HG03565 (cell line): ENCODE measurements at regions not wholly inside any gene's neighbourhood (a gene's known extent, or its start where the extent isn't known, plus 50 kb on each side); places are given as distances from the start of the nearest gene placed in this dataset.
A peak's percentile ranks its signal among the peaks of the same experiment; 100 is the strongest.
"Not testable (repeated sequence)": the region's sequence is repeated elsewhere in the genome, so short reads cannot be mapped to it uniquely, and the experiment has no call there.

Source experiments
- ATAC-seq: cut with Tn5 transposase; IDR thresholded peaks from one replicate; pipeline ENCODE4 v1.9.1; 2021; ENCODE audit warnings: mild to moderate bottlenecking, moderate library complexity; ENCODE audit not compliant: unreplicated experiment

DNA sequence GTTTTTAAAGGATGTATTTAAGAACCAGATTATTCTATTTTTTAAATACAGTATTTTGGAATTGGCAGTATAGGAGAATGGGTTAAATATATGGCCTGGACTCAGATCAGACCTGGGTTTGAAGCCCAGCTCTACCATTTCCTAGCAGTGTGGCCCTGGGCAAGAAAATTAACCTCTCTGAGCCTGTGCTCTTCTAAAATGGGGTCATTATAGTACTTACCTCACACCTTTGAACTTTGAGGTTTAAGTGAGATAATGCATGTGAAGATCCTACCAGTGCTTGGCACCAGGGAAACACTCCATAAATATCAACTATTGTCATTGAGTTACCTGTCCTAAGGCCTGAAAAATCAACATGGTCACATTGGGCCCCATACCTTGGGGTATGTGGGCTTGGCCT is 93.4 kb upstream of the WSB1 start:
- ATAC-seq: no peak

DNA sequence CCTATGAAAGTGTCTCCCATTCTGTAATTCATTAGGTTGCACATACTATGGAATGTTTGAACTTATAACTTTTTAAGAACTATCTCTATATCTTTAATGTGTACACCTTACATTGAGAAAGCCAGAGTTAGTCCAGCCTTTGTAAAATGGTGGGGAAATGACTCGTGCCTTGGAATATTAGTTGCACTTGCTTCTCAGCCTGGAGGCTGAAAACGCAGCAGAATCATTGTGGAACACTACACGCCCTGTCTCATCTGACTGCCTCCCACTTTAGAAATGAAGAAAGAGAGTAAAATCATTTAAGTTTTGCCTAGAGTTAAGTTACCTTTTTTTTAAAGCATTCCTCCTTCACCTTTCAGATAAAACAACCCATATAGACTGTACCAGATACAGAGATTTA is 90.7 kb upstream of the WSB1 start:
- no peak for ATAC-seq

DNA sequence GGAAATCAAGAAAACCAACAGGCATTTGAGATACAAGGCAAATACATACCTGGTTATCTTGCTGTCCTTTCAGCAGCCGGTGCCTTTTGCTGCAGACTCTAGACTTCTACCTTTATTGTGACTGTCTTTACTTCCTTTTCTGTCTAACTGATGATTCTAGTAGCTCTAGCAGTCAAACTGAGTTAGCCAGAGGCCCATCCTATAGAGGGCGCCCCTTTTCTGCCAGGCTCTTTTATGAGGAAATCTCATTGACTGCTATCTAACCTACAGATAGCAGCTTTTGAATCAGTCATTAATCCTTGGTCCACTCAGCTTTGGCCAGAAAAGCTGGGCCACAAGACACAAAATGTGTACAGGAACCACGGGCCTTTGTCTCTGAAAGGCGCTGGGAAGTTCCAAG is 87.5 kb upstream of the WSB1 start:
- no peak for ATAC-seq

DNA sequence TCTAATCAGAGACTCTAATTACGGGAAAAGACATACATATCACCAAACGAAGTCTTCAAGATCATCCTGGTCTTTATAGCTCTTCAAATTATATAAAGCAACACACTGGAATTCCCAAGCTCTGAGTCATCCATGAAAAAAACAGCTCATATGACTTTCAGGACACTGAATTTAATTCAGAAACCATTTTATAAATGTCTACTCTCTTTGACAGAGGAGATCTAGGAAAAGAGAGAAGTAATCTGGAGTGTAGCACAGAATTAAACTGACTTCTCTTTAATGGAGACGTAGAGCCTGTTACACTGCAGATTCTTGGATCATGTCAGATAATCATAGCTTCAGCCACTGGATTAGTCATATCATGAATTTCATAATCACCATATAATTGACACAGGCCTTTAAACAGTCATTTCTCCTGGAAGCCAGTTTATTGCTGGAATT is 86.8 kb upstream of the WSB1 start:
- no peak for ATAC-seq

DNA sequence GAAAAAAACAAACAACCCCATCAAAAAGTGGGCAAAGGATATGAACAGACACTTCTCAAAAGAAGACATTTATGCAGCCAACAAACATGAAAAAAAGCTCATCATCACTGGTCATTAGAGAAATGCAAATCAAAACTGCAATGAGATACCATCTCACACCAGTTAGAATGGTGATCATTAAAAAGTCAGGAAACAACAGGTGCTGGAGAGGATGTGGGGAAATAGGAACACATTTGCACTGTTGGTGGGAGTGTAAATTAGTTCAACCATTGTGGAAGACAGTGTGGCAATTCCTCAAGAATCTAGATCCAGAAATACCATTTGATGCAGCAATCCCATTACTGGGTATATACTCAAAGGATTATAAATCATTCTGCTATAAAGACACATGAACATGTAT is 85.5 kb upstream of the WSB1 start:
- ATAC-seq: not testable (repeated sequence)

DNA sequence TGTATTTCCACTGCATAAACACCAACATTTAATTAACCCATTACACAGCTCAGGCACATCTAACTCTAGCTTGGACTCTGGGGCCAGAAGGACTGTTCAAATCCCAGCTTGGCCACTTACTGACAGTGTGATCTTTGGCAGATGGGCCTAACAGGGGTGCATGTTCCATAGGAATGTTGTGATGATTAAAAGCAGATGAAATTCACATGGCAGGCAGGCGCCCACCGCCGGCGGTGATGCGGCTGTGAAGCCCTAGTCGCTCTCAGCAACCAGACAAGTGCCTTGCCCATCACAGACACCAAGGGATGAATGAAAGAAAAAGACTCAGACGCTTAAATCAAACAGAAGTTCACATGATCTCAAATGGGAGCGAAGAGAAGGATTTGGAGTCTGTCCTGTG is 84.6 kb upstream of the WSB1 start:
- ATAC-seq: no peak

DNA sequence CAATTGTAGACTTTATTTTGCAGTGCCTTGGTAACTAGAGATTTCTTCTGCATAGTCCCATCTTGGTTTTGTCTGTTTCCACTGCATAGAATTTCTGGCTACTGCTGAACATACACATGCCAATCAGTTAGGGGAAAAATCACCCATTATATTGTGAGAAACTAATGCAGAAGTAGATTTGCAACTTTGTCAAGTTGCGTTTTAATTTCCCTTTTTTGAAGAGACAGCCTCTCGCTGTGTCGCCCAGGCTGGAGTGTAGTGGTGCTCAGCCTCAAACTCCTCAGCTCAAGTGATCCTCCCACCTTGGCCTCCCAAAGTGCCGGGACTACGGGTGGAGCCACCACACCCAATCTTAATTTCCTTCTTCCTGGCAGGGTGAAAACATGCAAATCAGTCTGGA is 83.1 kb upstream of the WSB1 start:
- ATAC-seq: not testable (repeated sequence)

DNA sequence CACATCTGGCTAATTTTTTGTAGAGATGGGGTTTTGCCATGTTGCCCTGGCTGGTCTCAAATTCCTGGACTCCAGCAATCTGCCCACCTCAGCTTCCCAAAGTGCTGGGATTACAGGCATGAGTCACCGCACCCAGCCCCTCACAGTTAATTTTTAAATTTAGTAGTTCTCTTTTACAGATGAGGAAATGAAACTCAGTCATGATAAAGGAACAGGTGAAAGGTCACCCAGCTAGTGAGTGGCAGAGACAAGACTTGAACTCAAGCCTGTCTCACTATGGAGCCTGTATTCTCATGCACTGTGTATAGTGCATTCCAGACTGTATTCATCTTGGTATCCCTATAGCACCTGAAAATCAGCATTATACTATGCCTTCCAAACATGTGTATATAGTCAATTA is 77.1 kb upstream of the WSB1 start:
- ATAC-seq: no peak

DNA sequence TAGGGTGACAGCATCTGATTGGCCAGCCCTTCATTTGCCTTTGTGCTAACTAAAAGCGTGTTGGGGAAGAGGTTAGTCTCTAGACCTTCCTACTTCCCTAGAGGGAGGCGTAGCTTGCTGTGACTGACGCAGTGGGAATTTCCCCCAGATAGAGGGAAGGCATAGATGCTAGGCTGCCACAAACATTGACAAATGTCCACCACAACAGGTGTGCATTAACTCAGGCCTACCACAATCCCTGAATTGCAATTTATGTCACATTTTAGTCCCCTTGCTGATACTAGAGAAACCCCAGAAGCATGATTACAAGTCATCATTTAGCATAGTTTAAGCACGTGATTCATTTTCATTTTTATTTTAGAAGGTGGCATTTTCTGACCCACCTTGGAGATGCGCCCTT is 76.3 kb upstream of the WSB1 start:
- peak; percentile 74 for ATAC-seq

DNA sequence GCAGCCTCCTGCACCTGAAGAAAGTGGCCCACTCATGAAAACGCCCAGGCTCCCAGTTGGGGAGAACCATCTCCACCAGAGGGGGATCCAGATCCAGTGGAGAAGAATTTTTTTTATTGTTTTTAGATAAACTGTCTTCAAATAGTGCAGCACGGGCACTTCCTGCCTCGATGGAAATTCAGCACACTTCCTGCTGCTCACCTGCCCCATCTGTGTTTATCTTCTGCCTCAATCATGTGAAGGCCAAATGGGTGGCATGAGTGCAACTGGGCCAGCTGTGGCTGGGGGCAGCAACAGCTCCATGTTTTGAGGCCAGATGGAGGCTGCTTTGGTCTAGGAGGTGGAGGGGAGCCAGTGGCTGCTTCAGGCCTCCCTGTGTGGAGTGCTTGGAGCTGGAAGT is 75.9 kb upstream of the WSB1 start:
- ATAC-seq: no peak

DNA sequence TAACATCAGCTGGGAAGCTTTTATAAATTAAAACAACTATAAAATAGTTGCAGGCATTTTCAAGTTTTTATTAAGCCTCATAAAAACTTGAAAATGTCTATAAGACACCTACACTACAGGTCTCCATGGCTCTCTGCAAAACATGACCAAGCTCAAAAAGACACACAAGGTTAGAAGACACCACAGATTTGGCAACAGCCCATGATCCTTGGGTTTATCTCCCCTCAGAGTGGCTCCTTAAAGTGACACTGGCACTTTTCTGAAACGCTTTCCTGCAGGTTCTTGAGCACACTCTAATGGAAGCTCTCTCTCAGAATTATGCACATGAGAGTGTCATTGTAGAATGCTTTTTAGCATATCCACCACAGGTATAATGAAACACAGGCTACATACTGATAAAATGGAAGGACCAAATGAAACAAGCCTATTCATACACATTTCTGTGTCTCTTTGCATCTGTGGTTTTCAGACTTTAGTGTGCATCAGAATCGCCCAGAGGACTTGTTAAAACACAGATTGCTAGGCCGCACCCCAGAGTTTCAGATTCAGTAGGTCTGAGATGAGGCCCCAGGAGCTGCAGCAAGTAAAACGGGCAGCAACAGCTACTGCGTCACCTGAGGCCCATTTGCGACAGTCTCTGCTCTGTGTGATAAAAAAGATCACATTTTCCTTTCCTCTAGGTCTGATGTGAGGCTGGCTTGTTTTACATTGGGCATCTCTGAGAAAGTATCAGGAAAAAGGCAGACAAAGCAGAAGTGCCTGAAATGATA is 75.0 kb upstream of the WSB1 start:
- peak; percentile 58 for ATAC-seq

DNA sequence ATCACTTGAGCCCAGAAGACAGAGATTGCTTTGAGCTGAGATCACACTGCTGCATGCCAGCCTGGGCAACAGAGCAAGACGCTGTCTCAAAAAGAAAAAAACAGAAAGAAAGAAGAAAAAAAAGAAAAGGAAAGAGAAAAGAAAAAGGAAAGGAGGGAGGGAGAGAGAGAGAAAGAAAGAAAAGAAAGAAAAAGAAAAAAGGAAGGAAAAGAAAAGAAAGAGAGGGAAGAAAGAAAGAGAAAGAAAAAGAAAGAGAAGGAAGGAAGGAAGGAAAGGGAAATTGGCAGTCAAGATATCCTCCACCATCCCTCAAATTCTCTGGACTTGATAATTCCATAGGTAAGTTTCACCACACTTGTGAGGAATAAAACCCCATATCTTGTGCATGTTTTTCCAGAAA is 71.4 kb upstream of the WSB1 start:
- ATAC-seq: no peak

DNA sequence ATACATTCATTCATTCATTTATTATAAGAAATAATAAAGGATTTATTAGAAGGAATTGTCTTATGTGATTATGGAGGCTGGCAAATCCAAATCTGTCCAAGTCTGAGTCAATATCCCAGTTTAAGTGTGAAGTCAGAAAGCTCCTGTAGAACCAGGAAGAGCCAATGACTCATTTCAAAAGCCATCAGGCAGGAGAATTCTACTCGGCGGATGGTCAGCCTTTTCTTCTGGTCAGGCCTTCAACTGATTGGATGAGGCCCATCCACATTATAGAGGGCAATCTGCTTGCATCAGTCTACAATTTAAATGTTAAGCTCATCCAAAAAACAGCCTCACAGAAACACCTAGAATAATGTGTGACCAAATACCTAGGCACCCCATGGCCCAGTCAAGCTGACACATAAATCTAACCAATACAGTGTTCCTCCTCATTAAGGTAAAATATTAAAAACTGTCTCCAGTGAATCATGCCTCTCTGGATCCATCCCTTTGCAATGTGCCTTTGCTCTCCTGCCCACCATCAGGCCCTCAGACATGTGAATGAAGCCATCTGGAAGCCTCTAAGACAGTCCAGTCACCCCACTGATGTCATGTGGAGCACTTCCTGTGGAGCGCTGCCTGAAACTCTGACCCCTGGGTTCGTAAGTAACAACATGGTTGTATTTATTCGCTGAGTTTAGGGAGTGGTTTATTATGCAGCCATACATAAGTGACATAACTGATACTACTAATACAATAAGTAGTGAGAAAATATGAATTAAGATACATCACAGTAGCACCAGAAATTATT is 69.2 kb upstream of the WSB1 start:
- ATAC-seq: no peak

DNA sequence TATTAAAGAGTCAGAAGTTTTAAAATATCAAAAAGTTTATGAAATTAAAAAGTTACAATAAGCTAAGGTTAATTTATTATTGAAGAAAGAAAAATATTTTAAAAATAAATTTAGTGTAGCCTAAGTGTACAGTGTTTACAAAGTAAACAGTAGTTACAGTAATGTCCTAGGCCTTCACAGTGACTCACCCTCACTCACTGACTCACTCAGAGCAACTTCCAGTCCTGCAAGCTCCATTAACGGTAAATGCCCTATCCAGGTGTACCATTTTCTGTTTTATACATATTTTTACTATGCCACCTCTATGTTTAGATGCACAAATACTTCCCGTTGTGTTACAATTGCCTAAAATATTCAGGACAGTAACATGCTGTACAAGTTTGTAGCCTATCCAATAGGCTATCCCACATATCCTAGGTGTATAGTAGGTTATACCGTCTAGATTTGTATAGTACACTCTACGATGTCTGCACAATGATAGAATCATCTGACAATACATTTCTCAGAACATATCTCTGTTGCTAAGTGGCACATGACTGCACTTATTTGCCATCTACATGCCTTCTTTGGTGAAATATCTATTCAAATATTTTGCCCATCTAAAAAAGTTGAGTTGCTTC is 67.2 kb upstream of the WSB1 start:
- ATAC-seq: no peak

DNA sequence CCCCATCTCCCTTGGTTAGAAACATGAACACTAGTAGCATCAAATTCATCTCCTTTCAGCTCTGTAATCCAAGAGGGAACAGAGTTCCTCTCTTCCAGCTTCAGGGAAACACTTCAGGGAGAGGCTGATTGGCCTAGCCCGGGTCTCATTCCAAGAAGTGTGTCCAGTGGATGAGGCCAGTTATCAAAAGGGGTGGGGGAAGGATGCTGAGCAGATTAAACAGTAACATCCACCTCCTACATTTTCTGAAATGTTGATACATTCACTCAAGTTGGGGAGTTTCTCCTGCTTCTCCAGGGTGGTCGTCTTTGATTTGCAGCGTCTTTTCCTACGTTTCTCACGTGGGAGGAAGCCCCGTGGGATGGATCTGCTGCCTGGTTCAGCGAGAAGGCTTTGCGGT is 62.9 kb upstream of the WSB1 start:
- no peak for ATAC-seq

DNA sequence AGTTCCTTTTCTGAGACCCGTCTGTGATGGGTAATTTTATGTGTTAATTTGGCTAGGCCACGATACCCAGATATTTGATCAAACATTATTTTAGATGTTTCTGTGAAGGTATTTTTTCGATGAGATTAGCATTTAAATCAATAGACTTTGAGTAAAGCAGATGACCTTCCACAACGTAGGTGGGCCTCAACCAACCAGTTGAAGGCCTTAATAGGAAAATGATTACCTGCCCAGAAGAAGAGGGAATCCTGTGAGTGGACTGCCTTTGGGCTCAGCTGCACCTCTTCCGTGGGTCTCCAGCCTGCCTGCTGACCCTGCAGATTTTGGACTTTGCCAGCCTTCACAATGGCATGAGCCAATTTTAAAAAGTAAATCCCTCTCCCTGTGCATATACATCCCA is 61.6 kb upstream of the WSB1 start:
- no peak for ATAC-seq

DNA sequence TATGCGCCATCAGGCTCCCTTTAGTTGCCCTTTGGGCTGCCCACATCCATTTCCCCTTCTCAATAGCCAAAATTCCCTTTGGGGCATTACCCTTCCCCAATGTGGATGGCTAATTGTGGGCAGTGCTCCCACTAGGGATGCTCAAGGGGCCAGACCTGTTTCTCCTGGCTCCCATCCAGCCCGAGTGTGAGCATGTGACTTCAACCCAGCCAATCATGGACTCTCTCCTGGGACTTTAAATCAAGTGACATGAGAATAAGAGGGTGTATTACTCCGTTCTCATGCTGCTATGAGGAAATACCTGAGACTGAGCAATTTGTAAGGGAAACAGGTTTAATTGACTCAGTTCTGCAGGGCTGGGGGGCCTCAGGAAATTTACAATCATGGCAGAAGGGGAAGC is 60.9 kb upstream of the WSB1 start:
- ATAC-seq: no peak

DNA sequence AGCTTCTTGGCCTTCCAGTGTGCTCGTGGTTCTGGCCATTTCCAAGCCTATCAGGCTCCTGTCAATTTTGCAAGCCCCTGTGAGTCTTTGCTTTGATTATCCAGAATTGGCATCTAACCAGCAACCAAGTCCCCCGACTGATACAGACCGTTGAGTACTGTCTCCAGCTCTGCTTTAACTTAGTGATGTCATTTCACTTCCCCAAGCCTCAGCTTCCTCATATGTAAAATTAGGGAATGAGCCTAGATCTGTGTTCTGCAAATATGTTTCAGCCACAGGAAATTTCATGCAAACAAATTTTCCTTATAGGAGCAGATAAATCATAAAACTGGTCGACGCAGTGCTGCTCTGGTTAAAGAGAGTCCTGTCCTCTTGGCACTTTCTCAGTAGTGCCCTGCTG is 60.1 kb upstream of the WSB1 start:
- ATAC-seq: no peak

DNA sequence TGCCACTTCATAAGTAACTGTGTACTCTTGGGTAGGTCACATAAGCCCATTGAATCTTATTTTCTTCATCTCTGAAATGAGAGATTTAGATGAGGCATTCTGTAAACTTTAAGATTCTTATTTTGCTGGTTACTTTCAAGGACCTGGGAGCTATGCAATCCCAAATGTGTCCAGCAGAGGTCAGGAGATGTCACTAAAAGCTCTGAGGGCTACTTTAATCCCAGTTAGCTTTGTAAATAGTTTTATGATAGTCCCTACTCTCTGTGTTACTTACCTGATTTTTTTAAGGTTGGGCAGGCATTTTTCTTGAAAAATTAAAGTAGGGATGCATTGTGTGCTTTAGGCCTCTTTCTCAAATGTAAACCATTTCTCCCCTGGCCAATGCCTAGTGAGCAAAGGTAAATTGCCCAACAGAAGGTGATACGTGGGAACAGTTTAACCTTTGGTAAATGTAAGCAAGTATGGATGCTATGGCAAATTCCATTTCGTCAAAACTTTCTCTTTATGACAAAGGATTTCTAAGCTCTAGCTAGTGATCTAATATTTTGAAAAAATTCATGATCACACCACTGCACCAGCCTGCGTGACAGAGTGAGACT is 57.1 kb upstream of the WSB1 start:
- ATAC-seq: no peak

DNA sequence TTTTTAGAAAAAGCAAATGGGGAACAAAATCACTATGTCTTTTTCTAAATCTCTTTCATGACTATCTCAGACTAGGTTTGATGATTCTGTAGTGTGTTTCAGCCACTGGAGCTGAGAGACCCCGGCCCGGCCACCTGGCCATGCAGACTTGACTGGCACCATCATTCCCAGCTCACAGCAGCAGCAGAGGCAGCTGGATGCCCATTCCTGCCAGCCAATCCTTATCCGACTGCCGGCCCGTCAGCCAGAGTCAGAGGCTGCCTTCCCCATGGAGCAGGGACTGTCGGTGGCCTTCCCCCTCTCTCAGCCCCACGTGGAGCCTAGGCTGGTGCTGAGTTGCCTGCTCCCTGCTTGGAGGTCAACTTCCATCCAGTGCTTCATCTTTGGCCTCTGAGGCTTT is 56.0 kb upstream of the WSB1 start:
- no peak for ATAC-seq

DNA sequence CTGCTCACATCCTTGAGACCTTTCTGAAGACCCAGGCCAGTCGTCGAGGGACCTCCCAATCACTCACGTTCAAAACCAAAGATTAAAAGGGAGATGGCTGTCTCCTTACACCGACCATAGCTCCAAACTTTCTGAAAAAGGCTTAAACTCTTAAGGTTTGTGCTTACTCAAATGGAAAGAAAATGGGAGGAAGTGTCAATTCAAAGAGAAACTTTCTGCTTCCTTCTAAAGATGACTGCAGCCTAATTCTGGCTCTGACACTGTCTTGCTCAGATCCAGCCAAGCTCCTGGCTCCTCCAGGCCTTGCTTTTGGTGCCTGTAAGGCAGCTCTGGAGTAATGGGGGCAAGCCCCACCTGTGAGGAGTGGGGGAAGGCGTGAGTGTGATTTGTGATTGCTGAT is 54.9 kb upstream of the WSB1 start:
- no peak for ATAC-seq

DNA sequence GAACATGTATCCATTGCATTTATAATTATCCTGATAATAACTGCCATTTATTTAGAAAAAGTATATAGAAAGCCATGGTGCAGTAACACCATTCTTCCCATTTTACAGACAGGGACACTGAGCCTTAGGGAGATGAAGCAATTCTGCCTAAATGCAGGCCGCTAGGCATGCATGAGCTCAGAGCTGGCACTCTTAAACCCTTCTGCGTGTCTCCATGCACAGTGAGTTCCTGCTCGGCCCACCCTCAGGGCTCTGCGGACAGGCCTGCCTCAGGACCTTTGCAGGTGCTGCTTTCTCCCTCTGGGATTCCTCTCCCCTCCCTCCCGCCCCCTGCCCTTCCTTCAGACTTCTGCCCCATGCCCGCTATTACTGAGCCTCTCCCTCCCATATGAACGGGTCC is 54.3 kb upstream of the WSB1 start:
- ATAC-seq: no peak
